NCI-H146 (cell line): ENCODE measurements at regions not wholly inside any gene's neighbourhood (a gene's known extent, or its start where the extent isn't known, plus 50 kb on each side); places are given as distances from the start of the nearest gene placed in this dataset.

Experiments used
- DNase-seq: peaks from one replicate; lab custom pipeline; 2025; lab: John Stamatoyannopoulos, UW

GRCh38 chr12:115078990-115079389 lies 395.0 kb upstream of the TBX3 start:
- no peak for DNase-seq

DNA sequence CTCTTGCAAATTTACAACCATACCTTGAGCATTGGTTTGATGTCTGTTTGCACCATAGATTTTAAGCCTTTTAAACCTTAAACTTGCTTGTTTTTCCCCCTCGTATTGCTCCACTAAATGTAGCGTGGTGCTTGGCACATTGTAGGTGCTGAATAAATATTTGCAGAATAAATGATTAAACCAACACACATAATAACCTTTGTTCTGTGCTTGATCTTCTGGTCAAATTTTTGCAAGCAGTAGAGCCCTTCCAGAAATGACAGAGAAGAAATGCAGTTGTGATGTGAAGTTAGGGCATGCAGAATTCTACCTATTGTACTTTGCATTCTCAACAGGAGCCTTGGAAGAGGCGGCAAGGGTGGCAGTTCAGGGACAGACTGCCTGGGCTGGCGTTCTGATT lies 394.4 kb upstream of the TBX3 start:
- DNase-seq: no peak

DNA sequence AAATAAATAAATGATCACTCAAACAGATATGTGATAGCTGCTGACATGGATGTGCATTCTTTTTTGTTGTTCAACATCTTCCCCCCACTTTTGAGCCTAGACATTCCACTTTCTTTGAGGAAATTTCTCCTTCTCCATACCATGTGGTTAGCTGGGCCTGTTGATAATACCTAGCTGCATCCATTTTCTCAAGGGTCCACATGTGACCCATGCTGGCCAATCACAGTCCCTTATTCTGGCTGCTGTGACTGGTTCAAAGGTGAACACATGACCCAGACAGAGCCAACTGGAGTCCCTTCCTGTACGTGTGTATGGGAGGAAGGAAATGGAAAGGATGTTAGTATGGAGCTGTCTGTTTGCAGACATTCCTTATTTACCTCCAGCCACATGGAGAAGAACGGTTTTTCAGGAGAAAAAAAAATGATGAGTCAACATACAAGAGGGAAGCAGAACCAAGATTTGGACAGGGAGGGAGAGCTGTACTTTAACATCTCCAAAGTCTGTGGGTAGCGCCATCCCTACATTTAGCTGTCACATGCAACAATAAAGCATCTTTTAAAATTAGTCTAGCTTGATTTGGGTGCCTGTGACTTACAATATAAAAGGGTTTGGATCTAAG lies 391.7 kb upstream of the TBX3 start:
- DNase-seq: no peak

DNA sequence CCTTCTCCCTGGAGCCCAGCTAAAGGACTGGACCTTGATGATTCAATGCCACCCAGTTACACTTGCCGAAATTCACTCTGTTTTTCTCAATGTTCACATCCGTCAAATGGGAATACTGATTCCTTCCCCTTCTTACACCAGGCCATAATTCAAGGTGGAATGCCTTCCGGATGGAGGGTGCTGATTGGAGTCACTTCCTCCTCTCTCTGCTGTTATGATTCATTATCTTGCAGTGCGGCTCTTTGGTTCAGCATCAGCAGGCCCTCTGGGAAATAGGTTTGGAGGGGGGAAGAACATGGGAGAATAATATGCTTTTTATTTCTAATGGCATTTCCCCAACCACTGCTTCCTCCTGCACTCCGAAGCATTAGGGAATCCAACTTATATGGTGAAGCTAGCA lies 390.6 kb upstream of the TBX3 start:
- DNase-seq: no peak

DNA sequence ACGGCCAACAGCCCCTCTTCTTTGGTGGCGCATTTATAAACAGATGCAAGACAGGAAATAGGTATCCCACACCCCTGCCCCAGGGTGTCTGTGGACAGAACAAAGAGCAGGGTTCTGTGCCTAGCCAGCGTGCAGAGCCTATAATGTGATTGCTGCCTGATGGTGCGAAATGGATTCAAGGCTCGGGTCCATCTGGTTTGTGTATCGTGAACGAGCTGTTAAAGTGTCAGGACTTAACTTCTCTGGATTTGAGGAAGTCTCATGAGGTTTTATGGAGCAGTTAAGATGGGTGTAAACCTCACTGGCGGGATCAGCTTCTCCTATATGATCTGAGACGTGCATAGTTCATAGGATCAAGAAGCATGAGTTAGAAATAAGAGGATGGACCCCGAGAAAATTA lies 388.7 kb upstream of the TBX3 start:
- DNase-seq: no peak

DNA sequence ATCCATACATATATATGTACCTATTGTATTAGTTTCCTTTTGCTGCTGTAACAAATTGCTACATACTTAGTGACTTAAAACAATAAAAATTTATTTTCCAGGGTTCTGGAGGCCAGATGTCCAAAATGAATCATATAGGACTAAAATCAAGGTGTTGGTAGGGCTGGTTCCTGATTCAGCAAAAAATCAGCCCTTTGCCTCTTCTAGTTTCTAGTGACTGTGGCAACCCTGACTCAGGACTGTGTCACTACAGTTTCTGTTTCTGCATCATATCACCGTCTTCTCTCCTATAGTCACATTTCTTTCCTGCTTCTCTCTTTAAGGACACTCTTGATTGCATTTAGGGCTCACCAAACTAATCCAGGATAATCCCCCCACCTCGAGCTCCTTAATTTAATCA lies 386.3 kb upstream of the TBX3 start:
- DNase-seq: no peak

DNA sequence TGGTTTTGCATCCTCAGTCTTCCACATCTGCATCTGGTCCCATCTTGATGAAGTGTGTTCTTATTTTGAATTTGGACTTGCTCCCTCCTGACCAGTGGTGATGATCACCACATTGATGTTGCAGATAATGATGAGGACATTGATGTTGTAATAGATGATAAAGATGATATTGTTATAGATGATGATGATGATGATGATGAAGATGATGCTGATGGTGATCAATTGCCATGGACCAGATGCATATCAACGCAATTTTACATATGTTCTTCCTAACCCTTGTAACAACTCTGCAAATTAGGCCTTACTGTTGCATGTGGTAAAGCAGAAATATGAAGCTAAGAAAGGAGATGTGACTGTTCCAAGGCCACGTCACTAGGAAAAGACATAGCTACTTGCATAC lies 380.3 kb upstream of the TBX3 start:
- DNase-seq: no peak

GRCh38 chr12:115062741-115063140 lies 378.8 kb upstream of the TBX3 start:
- no peak for DNase-seq

DNA sequence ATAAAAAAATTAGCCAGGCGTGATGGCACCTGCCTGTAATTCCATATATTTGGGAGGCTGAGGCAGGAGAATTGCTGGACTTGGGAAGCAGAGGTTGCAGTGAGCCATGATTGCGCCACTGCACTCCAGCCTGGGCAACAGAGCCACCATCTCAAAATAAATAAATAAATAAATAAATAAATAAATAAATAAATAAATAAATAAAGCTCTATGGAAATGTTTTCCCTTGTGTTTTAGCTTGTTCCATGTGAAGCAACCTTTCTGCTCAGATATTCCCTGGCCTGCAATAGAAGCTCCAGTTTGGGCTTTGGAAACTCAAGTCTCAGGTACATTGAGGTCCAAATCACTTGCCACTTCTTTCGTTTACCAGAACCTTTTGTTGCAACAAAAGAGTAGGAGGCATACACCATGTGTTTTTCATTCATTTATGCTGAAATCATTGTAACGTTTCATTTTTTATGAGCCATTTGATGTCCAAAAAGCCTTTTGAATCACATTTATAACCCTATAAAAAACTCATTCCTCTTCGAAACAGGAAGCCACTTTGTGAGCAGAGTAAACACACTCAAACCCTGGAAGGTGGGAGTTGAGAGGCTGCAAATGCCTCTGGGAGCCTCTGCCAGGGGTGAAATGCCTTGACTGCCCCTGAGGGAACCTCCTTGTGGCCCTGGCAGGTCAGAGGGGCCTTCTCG lies 376.6 kb upstream of the TBX3 start:
- DNase-seq: no peak

GRCh38 chr12:115057445-115057844 lies 373.5 kb upstream of the TBX3 start:
- no peak for DNase-seq

GRCh38 chr12:115051378-115051777 lies 367.4 kb upstream of the TBX3 start:
- no peak for DNase-seq

DNA sequence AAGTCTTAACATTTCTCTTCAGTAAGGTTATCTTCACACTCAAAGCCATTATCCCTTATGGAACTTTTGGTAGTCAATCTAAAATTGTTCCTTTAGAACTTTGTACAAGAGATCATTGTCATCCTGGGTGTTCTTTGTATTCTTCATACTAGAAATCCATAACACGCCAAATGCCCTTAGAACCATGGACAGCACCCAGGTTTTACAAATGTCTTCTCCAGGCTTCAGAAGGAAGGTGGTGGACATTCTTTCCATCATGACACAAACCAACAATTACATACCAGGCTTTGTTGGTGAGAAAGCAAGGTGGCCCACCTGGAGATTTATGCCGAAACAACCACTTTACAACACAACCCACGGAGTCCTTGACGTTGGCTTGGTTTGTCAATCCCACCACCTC lies 365.6 kb upstream of the TBX3 start:
- no peak for DNase-seq

DNA sequence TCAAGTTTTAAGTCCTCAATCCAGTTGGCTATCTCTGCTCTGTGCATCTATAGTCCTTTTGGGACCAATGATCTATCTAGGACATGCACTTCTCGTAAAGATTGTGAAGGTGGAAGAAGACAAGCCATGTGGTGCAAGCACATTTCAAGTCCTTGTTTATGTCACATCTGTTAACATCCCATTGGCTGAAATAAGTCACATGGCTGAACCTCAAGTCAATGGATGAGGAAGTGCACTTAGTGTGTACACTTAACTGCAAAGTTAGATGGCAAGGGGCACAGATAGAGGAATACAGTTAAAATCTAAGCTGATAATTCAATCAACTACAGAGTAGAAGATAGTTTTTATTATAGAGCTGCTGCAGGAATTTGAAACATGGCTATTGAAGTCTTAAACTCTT lies 362.8 kb upstream of the TBX3 start:
- no peak for DNase-seq

DNA sequence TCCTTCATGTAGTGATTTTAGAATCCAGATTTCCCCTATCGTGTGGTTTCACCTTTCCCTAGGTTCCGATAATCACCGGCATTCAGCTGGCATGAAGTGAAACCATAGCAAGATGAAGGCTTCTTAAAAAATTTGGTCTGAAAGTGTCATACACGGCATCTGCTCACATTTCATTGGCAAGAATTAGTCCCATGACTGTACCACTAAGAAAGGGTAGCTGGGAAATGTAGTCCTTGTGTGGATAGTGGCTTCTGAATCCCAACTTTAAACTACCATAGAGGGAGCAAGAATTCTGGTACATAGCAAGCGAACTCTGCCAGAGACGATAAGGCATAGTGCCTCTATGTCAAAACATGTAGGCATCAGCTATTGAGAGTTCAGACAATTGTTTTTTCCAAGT lies 360.1 kb upstream of the TBX3 start:
- no peak for DNase-seq

- DNase-seq: no peak
Measured at GRCh38 chr12:115043079-115043478, 359.1 kb upstream of the TBX3 start.

DNA sequence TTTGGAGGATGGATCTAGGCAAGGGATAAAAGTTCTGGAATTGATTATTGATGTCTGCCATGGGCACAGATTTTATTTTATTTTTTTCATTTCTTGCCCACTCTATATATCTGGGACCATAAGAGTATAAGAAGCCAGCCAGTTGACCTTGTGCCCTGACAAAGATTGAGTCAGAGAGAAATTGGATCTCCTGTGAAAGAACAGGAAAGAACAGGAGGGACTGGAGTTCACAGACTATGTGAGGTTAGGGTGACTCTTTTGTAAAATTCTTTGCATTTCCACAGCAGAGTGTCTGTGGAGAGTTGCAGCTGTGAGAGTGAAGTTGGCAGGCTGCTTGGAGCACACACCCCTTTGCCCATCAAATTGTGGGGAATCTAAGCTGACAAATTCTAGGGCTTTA lies 358.4 kb upstream of the TBX3 start:
- DNase-seq: no peak

DNA sequence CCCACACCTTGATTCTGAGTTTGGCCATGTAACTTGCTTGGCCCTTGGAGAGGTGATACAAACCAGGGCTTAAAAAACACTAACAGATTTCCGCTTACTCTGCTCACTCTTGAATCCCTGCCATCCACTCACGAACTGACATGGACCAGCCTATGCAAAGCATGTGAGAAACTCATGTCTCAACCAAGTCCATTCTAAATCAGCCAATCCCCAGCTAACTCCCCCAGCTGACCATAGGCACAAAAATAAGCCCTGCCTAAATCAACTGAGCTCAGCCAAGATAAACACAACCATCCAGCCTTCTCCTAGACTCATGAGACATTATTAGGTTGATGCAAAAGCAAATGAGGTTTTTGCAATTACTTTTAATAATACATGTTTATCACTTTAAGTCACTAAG lies 353.9 kb upstream of the TBX3 start:
- no peak for DNase-seq

DNA sequence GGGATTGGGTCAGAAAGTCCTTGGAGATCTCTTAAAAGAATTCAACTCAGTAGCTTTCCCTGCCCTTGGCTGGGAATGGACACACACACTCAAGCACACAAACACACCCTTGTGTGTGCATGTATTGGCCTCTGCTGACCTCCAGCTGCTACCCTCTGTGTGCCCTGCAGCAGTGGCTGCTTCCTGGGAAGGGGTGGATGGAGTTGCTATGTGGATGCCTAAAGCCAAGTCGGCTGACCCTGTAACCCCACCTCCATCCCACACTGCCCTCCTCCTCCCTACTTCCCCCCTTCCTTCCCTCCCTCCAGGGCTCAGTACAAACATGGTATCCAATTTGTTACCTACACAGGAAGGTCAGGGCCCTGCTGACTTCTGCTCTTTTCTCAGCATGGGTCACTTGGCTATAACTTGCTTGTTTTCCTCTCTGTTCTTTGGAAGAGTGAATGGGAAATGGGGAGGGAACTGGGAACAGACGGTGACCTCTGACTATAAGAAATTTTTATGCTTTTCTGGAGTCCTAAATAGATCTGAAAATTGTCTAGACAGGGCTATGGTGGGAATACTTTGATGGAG lies 351.6 kb upstream of the TBX3 start:
- DNase-seq: no peak

DNA sequence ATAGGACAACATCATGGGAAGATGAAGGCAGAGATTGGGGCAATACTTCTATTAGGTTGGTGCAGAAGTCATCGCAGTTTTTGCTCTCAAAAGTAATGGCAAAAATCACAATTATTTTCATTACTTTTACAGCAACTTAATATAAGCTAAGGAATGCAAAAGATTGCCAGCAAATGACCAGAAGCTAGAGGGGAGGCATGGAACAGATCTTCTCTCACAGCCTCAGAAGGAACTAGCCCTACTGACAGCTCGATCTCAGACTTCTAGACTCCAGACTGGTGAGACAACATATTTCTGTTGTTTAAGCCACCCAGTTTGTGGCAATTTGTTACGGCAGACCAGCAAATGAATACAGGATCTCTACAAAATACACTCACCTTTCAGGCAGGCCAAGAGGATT lies 348.5 kb upstream of the TBX3 start:
- no peak for DNase-seq

DNA sequence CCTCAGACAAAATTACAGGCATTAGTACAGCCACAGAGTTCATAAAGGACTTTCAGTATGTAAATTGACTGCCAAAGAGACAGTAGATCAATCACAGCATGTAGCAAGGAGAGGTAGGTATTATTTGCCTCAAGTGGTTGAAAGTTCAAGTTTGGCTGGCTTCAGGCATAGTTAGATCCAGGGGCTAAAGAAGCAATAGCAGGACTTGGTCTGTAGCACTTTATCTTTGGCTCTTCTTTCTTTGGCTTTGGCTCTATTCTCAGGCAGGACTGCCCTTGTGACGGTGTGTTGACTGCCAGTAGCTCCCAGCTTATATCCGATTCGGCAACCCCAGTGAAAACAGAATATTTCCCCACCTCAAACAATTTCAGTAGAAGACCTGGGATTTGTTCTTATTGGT lies 346.0 kb upstream of the TBX3 start:
- no peak for DNase-seq

DNA sequence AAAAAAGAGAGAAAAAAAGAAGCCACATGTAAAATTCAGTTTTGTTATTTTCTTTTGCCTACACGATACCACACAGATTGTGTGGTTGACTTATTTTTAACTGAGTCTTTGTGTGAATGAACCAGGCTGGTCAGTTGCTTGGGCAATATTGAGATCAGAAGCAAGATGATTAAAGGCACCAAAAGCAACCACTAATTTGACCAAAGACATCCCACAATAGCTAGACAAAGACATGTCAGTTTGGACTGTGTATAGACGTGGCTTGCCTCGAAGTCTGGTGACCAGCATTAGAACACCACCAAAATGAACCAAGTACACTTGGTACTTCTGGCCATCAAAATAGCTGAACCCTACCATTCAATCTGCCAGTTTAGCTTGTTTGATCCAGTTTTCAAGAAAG lies 340.6 kb upstream of the TBX3 start:
- no peak for DNase-seq

- no peak for DNase-seq
Measured at GRCh38 chr12:115023279-115024265, 339.6 kb upstream of the TBX3 start.

DNA sequence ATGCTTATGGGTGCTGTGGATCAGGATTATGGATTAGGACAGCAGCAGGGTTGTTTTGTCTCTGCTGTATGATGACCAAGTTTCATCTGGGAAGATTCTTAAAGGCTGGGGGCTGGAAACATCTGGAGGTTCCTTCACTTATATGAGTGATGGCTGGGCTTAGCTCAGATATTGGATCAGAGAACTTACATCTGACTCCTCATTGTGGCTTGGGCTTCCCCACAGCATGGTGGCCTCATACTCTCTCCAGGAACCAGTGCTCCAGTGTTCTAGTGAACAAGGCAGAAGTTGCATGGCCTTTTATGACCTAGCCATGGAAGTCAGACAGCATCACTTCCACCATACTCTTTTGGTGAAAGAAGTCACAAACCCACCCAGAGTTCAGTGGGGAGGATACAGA lies 336.1 kb upstream of the TBX3 start:
- DNase-seq: no peak
